ENCODE measurements at regions not wholly inside any gene's neighbourhood (a gene's known extent, or its start where the extent isn't known, plus 50 kb on each side); places are given as distances from the start of the nearest gene placed in this dataset.

- no peak for DNase-seq (ENCODE audit: low spot score)
Observed at GRCh38 chr2:37471994-37472393, 127.6 kb downstream of the QPCT start.

- DNase-seq (ENCODE audit: low spot score) = no peak
Observed at GRCh38 chr2:37472959-37473358, 128.5 kb downstream of the QPCT start.

GRCh38 chr2:37476411-37476810 is 132.0 kb downstream of the QPCT start:
- no peak for DNase-seq (ENCODE audit: low spot score)

GRCh38 chr2:37477921-37478320 is 133.5 kb downstream of the QPCT start:
- no peak for DNase-seq (ENCODE audit: low spot score)

- no peak for DNase-seq (ENCODE audit: low spot score)
Observed at GRCh38 chr2:37481244-37481643, 136.8 kb downstream of the QPCT start.

- DNase-seq (ENCODE audit: low spot score) = no peak
Observed at GRCh38 chr2:37489041-37489456, 144.6 kb downstream of the QPCT start.

GRCh38 chr2:37489536-37489935 is 145.1 kb downstream of the QPCT start:
- peak; percentile 31 for DNase-seq (ENCODE audit: low spot score)

GRCh38 chr2:37493425-37493824 is 149.0 kb downstream of the QPCT start:
- DNase-seq (ENCODE audit: low spot score) = no peak

- no peak for DNase-seq (ENCODE audit: low spot score)
Observed at GRCh38 chr2:37499113-37499512, 154.7 kb downstream of the QPCT start.

GRCh38 chr2:37500031-37500430 is 155.6 kb downstream of the QPCT start:
- no peak for DNase-seq (ENCODE audit: low spot score)

GRCh38 chr2:37501113-37501512 is 156.7 kb downstream of the QPCT start:
- no peak for DNase-seq (ENCODE audit: low spot score)

GRCh38 chr2:37506407-37507050 is 162.1 kb downstream of the QPCT start:
- no peak for DNase-seq (ENCODE audit: low spot score)

GRCh38 chr2:37507051-37507410 is 162.6 kb downstream of the QPCT start:
- no peak for DNase-seq (ENCODE audit: low spot score)

GRCh38 chr2:37507703-37508102 is 163.3 kb downstream of the QPCT start:
- DNase-seq (ENCODE audit: low spot score) = no peak

- DNase-seq (ENCODE audit: low spot score) = no peak
Observed at GRCh38 chr2:37512971-37513370, 158.5 kb downstream of the CDC42EP3 start.

GRCh38 chr2:37523814-37524362 is 147.6 kb downstream of the CDC42EP3 start:
- no peak for DNase-seq (ENCODE audit: low spot score)

GRCh38 chr2:37526323-37526722 is 145.1 kb downstream of the CDC42EP3 start:
- no peak for DNase-seq (ENCODE audit: low spot score)

- no peak for DNase-seq (ENCODE audit: low spot score)
Observed at GRCh38 chr2:37526856-37527255, 144.6 kb downstream of the CDC42EP3 start.

GRCh38 chr2:37527361-37527760 is 144.1 kb downstream of the CDC42EP3 start:
- no peak for DNase-seq (ENCODE audit: low spot score)

- DNase-seq (ENCODE audit: low spot score) = no peak
Observed at GRCh38 chr2:37529830-37530415, 141.5 kb downstream of the CDC42EP3 start.

- no peak for DNase-seq (ENCODE audit: low spot score)
Observed at GRCh38 chr2:37532503-37532902, 138.9 kb downstream of the CDC42EP3 start.

- no peak for DNase-seq (ENCODE audit: low spot score)
Observed at GRCh38 chr2:37537316-37537715, 134.1 kb downstream of the CDC42EP3 start.

- no peak for DNase-seq (ENCODE audit: low spot score)
Observed at GRCh38 chr2:37541516-37541915, 129.9 kb downstream of the CDC42EP3 start.

- no peak for DNase-seq (ENCODE audit: low spot score)
Observed at GRCh38 chr2:37543999-37544557, 127.4 kb downstream of the CDC42EP3 start.
